ENCODE measurements at regions not wholly inside any gene's neighbourhood (a gene's known extent, or its start where the extent isn't known, plus 50 kb on each side); places are given as distances from the start of the nearest gene placed in this dataset.

GRCh38 chr18:1884623-1885022, 686.7 kb downstream of the METTL4 start:
- TF ChIP-seq POLR2A (IDR thresholded peaks at IDR 0.05): no peak
- TF ChIP-seq CTCF (IDR thresholded peaks at IDR 0.05): no peak
